AG09309 (cell line): ENCODE measurements at regions not wholly inside any gene's neighbourhood (a gene's known extent, or its start where the extent isn't known, plus 50 kb on each side); places are given as distances from the start of the nearest gene placed in this dataset.
"Not testable (repeated sequence)": the region's sequence is repeated elsewhere in the genome, so short reads cannot be mapped to it uniquely, and the experiment has no call there.

Experiments
- DNase-seq: peaks from one replicate; pipeline ENCODE4 v3.0.0-alpha.2; 2010; ENCODE audit warnings: low read depth
- H3K4me3 ChIP-seq: 2 replicates; pipeline ENCODE4 v1.5.1; 2011; ENCODE audit warnings: mild to moderate bottlenecking, low read depth, low read length, moderate library complexity; ENCODE audit not compliant: control insufficient read depth
- CTCF ChIP-seq: IDR thresholded peaks from 2 replicates; pipeline ENCODE4 v1.5.1; 2011; ENCODE audit warnings: mild to moderate bottlenecking, low read depth, low read length, inconsistent platforms; ENCODE audit not compliant: insufficient read depth, control insufficient read depth; ENCODE audit errors: missing control alignments

DNA sequence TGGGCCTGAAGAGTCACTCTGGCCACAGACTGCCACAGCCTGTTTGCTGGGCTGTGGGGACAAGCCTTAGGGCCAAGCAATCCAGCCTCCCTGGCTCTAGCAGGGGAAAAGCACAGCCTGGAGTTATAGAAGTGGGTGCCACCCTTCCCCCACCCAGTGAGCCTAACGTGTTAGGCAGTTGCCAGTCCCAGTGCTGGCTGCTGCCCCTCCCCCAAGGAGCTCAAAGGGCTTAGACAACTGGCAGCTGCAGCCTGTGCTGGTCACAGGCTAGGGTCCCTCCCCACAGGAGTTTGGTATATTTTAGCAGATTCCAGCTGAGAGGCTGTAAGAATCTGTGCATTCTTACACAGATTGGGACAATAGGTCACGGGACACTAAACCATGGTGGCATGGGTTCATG, 370.3 kb upstream of the FGF16 start:
- no peak overlapping the region for H3K4me3 ChIP-seq
- no peak for DNase-seq
- no peak for TF ChIP-seq CTCF

- H3K4me3 ChIP-seq, DNase-seq: not testable (repeated sequence)
These were observed 366.0 kb upstream of the FGF16 start for GRCh38 chrX:77081237-77081636.

- no peak overlapping the region for H3K4me3 ChIP-seq
- DNase-seq: no peak
- no peak for TF ChIP-seq CTCF
These were observed 361.8 kb upstream of the FGF16 start for GRCh38 chrX:77085372-77085771.

- DNase-seq: no peak
- TF ChIP-seq CTCF: no peak
These were observed 359.5 kb upstream of the FGF16 start for GRCh38 chrX:77087529-77088169.

DNA sequence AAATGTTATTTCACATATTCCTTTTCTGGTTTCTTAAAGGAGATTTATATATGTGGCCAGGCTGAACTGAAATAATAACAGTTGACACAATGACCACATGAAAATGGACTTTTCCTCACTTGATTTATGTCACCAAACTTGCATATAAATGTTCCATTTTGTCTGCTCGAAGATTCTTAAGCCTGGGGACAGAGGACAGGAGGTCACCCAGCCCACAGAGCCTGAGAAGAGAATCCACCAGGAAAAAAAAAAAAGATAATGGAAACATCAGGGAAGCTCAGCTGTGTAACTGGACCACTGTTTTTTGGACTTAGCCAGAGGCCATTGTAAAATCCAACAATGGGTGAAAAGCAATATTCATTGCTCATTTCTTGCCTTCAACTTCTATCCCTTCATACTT, 359.0 kb upstream of the FGF16 start:
- no peak for TF ChIP-seq CTCF
- H3K4me3 ChIP-seq: no peak overlapping the region
- DNase-seq: no peak

More at GRCh38 chrX:77087529-77088169, 359.5 kb upstream of the FGF16 start:
- no peak overlapping the region for H3K4me3 ChIP-seq

DNA sequence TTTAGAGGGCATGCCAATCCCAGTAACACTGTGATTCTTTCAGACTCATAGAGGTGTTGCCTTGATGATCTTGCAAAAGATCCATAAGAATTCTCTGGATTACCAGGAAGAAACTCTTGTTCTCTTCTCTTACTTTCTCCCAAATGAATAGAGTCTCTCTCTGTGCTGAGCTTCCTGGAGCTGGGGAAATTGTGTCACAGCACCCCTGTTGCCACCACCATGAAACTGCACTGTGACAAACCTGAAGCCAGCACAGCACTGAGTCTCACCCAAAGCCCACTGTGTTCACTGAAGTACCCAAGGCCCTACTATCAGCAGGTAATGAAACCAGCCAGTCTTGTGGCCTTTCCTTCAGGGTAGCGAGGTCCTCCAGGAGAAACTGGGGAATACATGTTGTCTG, 332.7 kb upstream of the FGF16 start:
- no peak overlapping the region for H3K4me3 ChIP-seq
- DNase-seq: no peak
- TF ChIP-seq CTCF: no peak

GRCh38 chrX:77118686-77119085, 328.5 kb upstream of the FGF16 start:
- no peak overlapping the region for H3K4me3 ChIP-seq
- DNase-seq: no peak
- TF ChIP-seq CTCF: no peak
